ENCODE measurements at regions not wholly inside any gene's neighbourhood (a gene's known extent, or its start where the extent isn't known, plus 50 kb on each side); places are given as distances from the start of the nearest gene placed in this dataset.

GRCh38 chr15:94671858-94672532 lies 440.6 kb downstream of the MCTP2 start:
- H3K9ac ChIP-seq (ENCODE audit: low read depth in 1 of 2, low read length in 2 of 2), result no peak overlapping the region
- H3K27me3 ChIP-seq (ENCODE audit: control insufficient read depth in 1 of 2, insufficient read depth in 2 of 2, low read length in 2 of 2), result peaks cover 0 to 5% of the 10 kb centered on the region in 2 donors
- no peak overlapping the region for H3K27ac ChIP-seq (ENCODE audit: low read depth, low read length)
- no peak overlapping the region for H3K4me3 ChIP-seq (ENCODE audit: low read depth in 1 of 2, low read length in 2 of 2)
- H3K4me1 ChIP-seq (ENCODE audit: control insufficient read depth in 1 of 2, insufficient read depth in 2 of 2, low read length in 2 of 2), result no peaks in the 10 kb centered on the region
- no peaks in the 10 kb centered on the region for H3K9me3 ChIP-seq (ENCODE audit: control insufficient read depth in 1 of 2, low read length in 2 of 2)
- H3K36me3 ChIP-seq (ENCODE audit: control insufficient read depth in 1 of 2, insufficient read depth in 2 of 2, low read length in 2 of 2), result no peaks in the 10 kb centered on the region

GRCh38 chr15:94673801-94674200 lies 442.4 kb downstream of the MCTP2 start:
- Histone ChIP-seq H3K36me3 (ENCODE audit: control insufficient read depth in 1 of 2, insufficient read depth in 2 of 2, low read length in 2 of 2) (no peaks in the 10 kb centered on the region), H3K4me1 (ENCODE audit: control insufficient read depth in 1 of 2, insufficient read depth in 2 of 2, low read length in 2 of 2) (no peaks in the 10 kb centered on the region), H3K27me3 (ENCODE audit: control insufficient read depth in 1 of 2, insufficient read depth in 2 of 2, low read length in 2 of 2) (peaks cover 0 to 5% of the 10 kb centered on the region in 2 donors), H3K9me3 (ENCODE audit: control insufficient read depth in 1 of 2, low read length in 2 of 2) (no peaks in the 10 kb centered on the region), H3K27ac (ENCODE audit: low read depth, low read length) (no peak overlapping the region), H3K4me3 (ENCODE audit: low read depth in 1 of 2, low read length in 2 of 2) (no peak overlapping the region), H3K9ac (ENCODE audit: low read depth in 1 of 2, low read length in 2 of 2) (no peak overlapping the region)

- Histone ChIP-seq H3K36me3 (ENCODE audit: control insufficient read depth in 1 of 2, insufficient read depth in 2 of 2, low read length in 2 of 2) (no peaks in the 10 kb centered on the region), H3K4me1 (ENCODE audit: control insufficient read depth in 1 of 2, insufficient read depth in 2 of 2, low read length in 2 of 2) (no peaks in the 10 kb centered on the region), H3K9ac (ENCODE audit: low read depth in 1 of 2, low read length in 2 of 2) (no peak overlapping the region), H3K27me3 (ENCODE audit: control insufficient read depth in 1 of 2, insufficient read depth in 2 of 2, low read length in 2 of 2) (peaks cover 0 to 5% of the 10 kb centered on the region in 2 donors), H3K4me3 (ENCODE audit: low read depth in 1 of 2, low read length in 2 of 2) (no peak overlapping the region), H3K27ac (ENCODE audit: low read depth, low read length) (no peak overlapping the region), H3K9me3 (ENCODE audit: control insufficient read depth in 1 of 2, low read length in 2 of 2) (no peaks in the 10 kb centered on the region)
Observed at GRCh38 chr15:94674296-94674695, 442.9 kb downstream of the MCTP2 start.

- no peaks in the 10 kb centered on the region for H3K9me3 ChIP-seq (ENCODE audit: control insufficient read depth in 1 of 2, low read length in 2 of 2)
- no peaks in the 10 kb centered on the region for H3K4me1 ChIP-seq (ENCODE audit: control insufficient read depth in 1 of 2, insufficient read depth in 2 of 2, low read length in 2 of 2)
- no peak overlapping the region for H3K9ac ChIP-seq (ENCODE audit: low read depth in 1 of 2, low read length in 2 of 2)
- no peak overlapping the region for H3K27ac ChIP-seq (ENCODE audit: low read depth, low read length)
- H3K4me3 ChIP-seq (ENCODE audit: low read depth in 1 of 2, low read length in 2 of 2), result no peak overlapping the region
- H3K36me3 ChIP-seq (ENCODE audit: control insufficient read depth in 1 of 2, insufficient read depth in 2 of 2, low read length in 2 of 2), result no peaks in the 10 kb centered on the region
- peaks cover 0 to 5% of the 10 kb centered on the region in 2 donors for H3K27me3 ChIP-seq (ENCODE audit: control insufficient read depth in 1 of 2, insufficient read depth in 2 of 2, low read length in 2 of 2)
Observed at GRCh38 chr15:94677202-94677790, 445.9 kb downstream of the MCTP2 start.

GRCh38 chr15:94682171-94682570 lies 450.8 kb downstream of the MCTP2 start:
- Histone ChIP-seq H3K9ac (ENCODE audit: low read depth in 1 of 2, low read length in 2 of 2) (no peak overlapping the region), H3K27me3 (ENCODE audit: control insufficient read depth in 1 of 2, insufficient read depth in 2 of 2, low read length in 2 of 2) (no peaks in the 10 kb centered on the region), H3K4me3 (ENCODE audit: low read depth in 1 of 2, low read length in 2 of 2) (no peak overlapping the region), H3K36me3 (ENCODE audit: control insufficient read depth in 1 of 2, insufficient read depth in 2 of 2, low read length in 2 of 2) (no peaks in the 10 kb centered on the region), H3K27ac (ENCODE audit: low read depth, low read length) (no peak overlapping the region), H3K4me1 (ENCODE audit: control insufficient read depth in 1 of 2, insufficient read depth in 2 of 2, low read length in 2 of 2) (no peaks in the 10 kb centered on the region), H3K9me3 (ENCODE audit: control insufficient read depth in 1 of 2, low read length in 2 of 2) (no peaks in the 10 kb centered on the region)

GRCh38 chr15:94683902-94684301 lies 452.5 kb downstream of the MCTP2 start:
- H3K9ac ChIP-seq (ENCODE audit: low read depth in 1 of 2, low read length in 2 of 2), result no peak overlapping the region
- no peak overlapping the region for H3K27ac ChIP-seq (ENCODE audit: low read depth, low read length)
- no peak overlapping the region for H3K4me3 ChIP-seq (ENCODE audit: low read depth in 1 of 2, low read length in 2 of 2)
- no peaks in the 10 kb centered on the region for H3K4me1 ChIP-seq (ENCODE audit: control insufficient read depth in 1 of 2, insufficient read depth in 2 of 2, low read length in 2 of 2)
- no peaks in the 10 kb centered on the region for H3K9me3 ChIP-seq (ENCODE audit: control insufficient read depth in 1 of 2, low read length in 2 of 2)
- no peaks in the 10 kb centered on the region for H3K36me3 ChIP-seq (ENCODE audit: control insufficient read depth in 1 of 2, insufficient read depth in 2 of 2, low read length in 2 of 2)
- H3K27me3 ChIP-seq (ENCODE audit: control insufficient read depth in 1 of 2, insufficient read depth in 2 of 2, low read length in 2 of 2), result no peaks in the 10 kb centered on the region

GRCh38 chr15:94691169-94691568 lies 459.8 kb downstream of the MCTP2 start:
- H3K9ac ChIP-seq (ENCODE audit: low read depth in 1 of 2, low read length in 2 of 2), result no peak overlapping the region
- no peak overlapping the region for H3K4me3 ChIP-seq (ENCODE audit: low read depth in 1 of 2, low read length in 2 of 2)
- no peak overlapping the region for H3K27ac ChIP-seq (ENCODE audit: low read depth, low read length)
- H3K27me3 ChIP-seq (ENCODE audit: control insufficient read depth in 1 of 2, insufficient read depth in 2 of 2, low read length in 2 of 2), result peaks cover 0 to 3% of the 10 kb centered on the region in 2 donors
- H3K9me3 ChIP-seq (ENCODE audit: control insufficient read depth in 1 of 2, low read length in 2 of 2), result no peaks in the 10 kb centered on the region
- H3K4me1 ChIP-seq (ENCODE audit: control insufficient read depth in 1 of 2, insufficient read depth in 2 of 2, low read length in 2 of 2), result no peaks in the 10 kb centered on the region
- H3K36me3 ChIP-seq (ENCODE audit: control insufficient read depth in 1 of 2, insufficient read depth in 2 of 2, low read length in 2 of 2), result no peaks in the 10 kb centered on the region

- no peak overlapping the region for H3K9ac ChIP-seq (ENCODE audit: low read depth in 1 of 2, low read length in 2 of 2)
- no peaks in the 10 kb centered on the region for H3K4me1 ChIP-seq (ENCODE audit: control insufficient read depth in 1 of 2, insufficient read depth in 2 of 2, low read length in 2 of 2)
- H3K4me3 ChIP-seq (ENCODE audit: low read depth in 1 of 2, low read length in 2 of 2), result no peak overlapping the region
- H3K36me3 ChIP-seq (ENCODE audit: control insufficient read depth in 1 of 2, insufficient read depth in 2 of 2, low read length in 2 of 2), result no peaks in the 10 kb centered on the region
- no peaks in the 10 kb centered on the region for H3K9me3 ChIP-seq (ENCODE audit: control insufficient read depth in 1 of 2, low read length in 2 of 2)
- H3K27me3 ChIP-seq (ENCODE audit: control insufficient read depth in 1 of 2, insufficient read depth in 2 of 2, low read length in 2 of 2), result peaks cover 0 to 3% of the 10 kb centered on the region in 2 donors
- no peak overlapping the region for H3K27ac ChIP-seq (ENCODE audit: low read depth, low read length)
Observed at GRCh38 chr15:94692710-94693109, 461.3 kb downstream of the MCTP2 start.

GRCh38 chr15:94700211-94700610 lies 468.9 kb downstream of the MCTP2 start:
- Histone ChIP-seq H3K9me3 (ENCODE audit: control insufficient read depth in 1 of 2, low read length in 2 of 2) (no peaks in the 10 kb centered on the region), H3K27me3 (ENCODE audit: control insufficient read depth in 1 of 2, insufficient read depth in 2 of 2, low read length in 2 of 2) (peaks cover 0 to 3% of the 10 kb centered on the region in 2 donors), H3K4me3 (ENCODE audit: low read depth in 1 of 2, low read length in 2 of 2) (no peak overlapping the region), H3K36me3 (ENCODE audit: control insufficient read depth in 1 of 2, insufficient read depth in 2 of 2, low read length in 2 of 2) (no peaks in the 10 kb centered on the region), H3K4me1 (ENCODE audit: control insufficient read depth in 1 of 2, insufficient read depth in 2 of 2, low read length in 2 of 2) (no peaks in the 10 kb centered on the region), H3K9ac (ENCODE audit: low read depth in 1 of 2, low read length in 2 of 2) (no peak overlapping the region), H3K27ac (ENCODE audit: low read depth, low read length) (no peak overlapping the region)

- no peak overlapping the region for H3K9ac ChIP-seq (ENCODE audit: low read depth in 1 of 2, low read length in 2 of 2)
- H3K4me1 ChIP-seq (ENCODE audit: control insufficient read depth in 1 of 2, insufficient read depth in 2 of 2, low read length in 2 of 2), result no peaks in the 10 kb centered on the region
- H3K27me3 ChIP-seq (ENCODE audit: control insufficient read depth in 1 of 2, insufficient read depth in 2 of 2, low read length in 2 of 2), result no peaks in the 10 kb centered on the region
- no peaks in the 10 kb centered on the region for H3K36me3 ChIP-seq (ENCODE audit: control insufficient read depth in 1 of 2, insufficient read depth in 2 of 2, low read length in 2 of 2)
- H3K4me3 ChIP-seq (ENCODE audit: low read depth in 1 of 2, low read length in 2 of 2), result no peak overlapping the region
- H3K9me3 ChIP-seq (ENCODE audit: control insufficient read depth in 1 of 2, low read length in 2 of 2), result no peaks in the 10 kb centered on the region
- no peak overlapping the region for H3K27ac ChIP-seq (ENCODE audit: low read depth, low read length)
Observed at GRCh38 chr15:94701281-94701985, 470.1 kb downstream of the MCTP2 start.

Data from duodenal mucosa (tissue), 2 donors.